Epithelial cell of proximal tubule (primary cell): ENCODE measurements at regions not wholly inside any gene's neighbourhood (a gene's known extent, or its start where the extent isn't known, plus 50 kb on each side); places are given as distances from the start of the nearest gene placed in this dataset.
A peak's percentile ranks its signal among the peaks of the same experiment; 100 is the strongest.
"Not testable (repeated sequence)": the region's sequence is repeated elsewhere in the genome, so short reads cannot be mapped to it uniquely, and the experiment has no call there.

Experiments
- DNase-seq: peaks from one replicate; pipeline ENCODE4 v3.0.0-alpha.2; 2011; ENCODE audit warnings: low read depth
- H3K4me3 ChIP-seq: 2 replicates; pipeline ENCODE4 v1.5.1; 2011; ENCODE audit warnings: low read depth, mild to moderate bottlenecking, low read length
- TF ChIP-seq, protein P1 (sequence below): conservative IDR thresholded peaks from 2 replicates; pipeline ENCODE4 v1.5.1; 2012; ENCODE audit warnings: low read depth, mild to moderate bottlenecking, low read length

DNA sequence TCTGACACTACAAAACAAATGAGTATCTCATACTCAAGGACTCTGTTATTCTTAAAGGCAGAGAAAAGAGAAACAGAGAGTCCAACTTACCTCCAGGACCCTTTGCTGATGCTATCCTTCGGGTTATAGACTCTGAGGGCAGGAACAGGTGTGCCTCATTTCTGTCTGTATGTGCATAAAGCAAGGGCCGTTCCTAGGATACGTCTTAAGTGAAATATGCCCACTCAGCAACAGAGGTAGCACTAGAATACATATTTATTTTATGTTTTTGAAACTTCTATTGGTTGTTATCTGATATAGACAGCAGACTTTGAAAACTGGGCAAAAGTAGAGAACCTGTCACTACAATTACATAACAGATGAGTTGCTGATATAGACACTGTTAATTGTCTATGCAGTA is 89.3 kb upstream of the CPNE4 start:
- TF ChIP-seq, protein P1, sequence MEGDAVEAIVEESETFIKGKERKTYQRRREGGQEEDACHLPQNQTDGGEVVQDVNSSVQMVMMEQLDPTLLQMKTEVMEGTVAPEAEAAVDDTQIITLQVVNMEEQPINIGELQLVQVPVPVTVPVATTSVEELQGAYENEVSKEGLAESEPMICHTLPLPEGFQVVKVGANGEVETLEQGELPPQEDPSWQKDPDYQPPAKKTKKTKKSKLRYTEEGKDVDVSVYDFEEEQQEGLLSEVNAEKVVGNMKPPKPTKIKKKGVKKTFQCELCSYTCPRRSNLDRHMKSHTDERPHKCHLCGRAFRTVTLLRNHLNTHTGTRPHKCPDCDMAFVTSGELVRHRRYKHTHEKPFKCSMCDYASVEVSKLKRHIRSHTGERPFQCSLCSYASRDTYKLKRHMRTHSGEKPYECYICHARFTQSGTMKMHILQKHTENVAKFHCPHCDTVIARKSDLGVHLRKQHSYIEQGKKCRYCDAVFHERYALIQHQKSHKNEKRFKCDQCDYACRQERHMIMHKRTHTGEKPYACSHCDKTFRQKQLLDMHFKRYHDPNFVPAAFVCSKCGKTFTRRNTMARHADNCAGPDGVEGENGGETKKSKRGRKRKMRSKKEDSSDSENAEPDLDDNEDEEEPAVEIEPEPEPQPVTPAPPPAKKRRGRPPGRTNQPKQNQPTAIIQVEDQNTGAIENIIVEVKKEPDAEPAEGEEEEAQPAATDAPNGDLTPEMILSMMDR, result no peak
- no peak overlapping the region for H3K4me3 ChIP-seq
- DNase-seq, result no peak

DNA sequence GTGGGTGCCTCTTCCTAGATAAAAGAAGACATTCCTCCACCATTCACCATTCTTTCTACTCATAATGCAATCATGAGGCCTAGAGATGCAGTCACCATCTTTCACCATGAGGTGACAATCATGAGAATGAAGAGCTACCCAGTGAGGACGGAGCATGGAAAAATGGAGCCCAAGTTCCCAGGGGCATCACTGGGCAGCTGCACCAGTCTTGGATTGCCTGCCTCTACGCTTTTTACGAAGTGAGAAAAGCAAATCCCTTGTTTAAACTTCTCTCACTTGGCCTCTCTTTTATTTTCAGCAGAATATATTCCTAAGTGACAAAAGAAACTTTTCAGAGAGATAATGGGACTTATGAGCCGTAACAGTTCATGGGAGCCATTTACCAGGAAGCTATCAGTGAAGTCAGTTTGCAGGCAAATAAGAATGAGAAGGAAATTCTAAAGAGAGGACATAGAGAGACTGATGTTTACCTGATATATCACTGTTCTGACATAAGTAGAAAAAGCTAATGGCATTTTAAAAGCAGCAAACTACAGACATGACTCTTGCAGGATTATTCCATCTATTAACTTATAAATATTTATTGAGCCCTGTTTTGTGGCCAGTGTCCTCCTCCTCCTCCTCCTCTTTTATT is 90.0 kb upstream of the CPNE4 start:
- no peak for DNase-seq
- TF ChIP-seq, protein P1, result no peak
- H3K4me3 ChIP-seq, result no peak overlapping the region

DNA sequence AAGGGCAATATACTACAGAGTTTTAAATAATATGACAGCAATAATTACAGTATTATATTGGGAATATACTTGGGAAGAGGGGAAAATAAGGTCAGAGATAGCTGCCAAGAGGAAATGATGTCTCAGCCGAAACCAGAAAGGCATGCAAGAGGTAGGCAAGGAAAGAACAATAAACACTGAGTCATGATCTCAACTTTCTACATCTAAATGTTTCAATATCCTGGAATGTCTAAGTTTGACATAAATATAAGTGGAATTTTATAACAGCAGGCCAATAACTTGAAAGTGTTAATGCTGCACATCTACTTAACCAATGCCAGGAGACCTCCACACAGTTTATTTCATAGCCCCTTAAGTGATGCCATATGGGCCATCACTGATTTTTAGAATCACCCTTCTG is 99.8 kb upstream of the CPNE4 start:
- DNase-seq, result peak; percentile 72
- TF ChIP-seq, protein P1, result no peak
- H3K4me3 ChIP-seq, result peak overlapping the region; percentile 6

DNA sequence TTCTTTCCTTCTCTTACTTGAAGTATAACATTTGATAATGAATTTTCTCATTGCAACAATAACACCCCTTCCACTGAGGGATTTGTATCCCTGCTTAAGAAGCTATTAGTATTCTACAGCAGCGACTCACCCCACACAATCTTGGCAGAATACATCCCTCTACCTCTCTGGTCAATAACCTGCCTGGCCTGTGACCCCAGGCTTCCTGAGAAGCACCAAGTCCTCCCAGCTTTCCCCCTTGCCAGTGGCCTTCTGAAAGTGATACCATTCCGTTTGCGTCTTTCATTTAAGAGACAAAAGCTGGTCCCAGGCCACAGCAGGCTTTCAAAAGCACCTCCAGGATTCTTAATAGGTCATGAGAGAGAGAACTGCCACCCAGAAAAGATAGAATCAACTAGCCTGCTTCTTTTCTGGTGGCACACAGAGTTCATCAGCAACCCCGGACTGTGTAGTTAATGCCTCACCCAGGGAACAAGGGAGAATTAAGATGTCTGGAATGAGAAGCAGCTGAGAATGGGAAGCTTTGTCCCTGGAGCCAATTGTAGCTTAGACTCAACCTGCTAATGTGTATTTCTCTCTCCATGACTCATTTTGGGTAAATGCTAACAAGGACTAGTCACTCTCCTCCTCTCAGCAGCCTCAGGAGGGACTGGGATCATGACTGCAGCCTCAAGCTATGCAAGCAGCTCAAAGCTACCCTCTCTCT is 101.0 kb upstream of the CPNE4 start:
- H3K4me3 ChIP-seq, result peak overlapping the region; percentile 41
- peak; percentile 99 for DNase-seq
- TF ChIP-seq, protein P1, result no peak

DNA sequence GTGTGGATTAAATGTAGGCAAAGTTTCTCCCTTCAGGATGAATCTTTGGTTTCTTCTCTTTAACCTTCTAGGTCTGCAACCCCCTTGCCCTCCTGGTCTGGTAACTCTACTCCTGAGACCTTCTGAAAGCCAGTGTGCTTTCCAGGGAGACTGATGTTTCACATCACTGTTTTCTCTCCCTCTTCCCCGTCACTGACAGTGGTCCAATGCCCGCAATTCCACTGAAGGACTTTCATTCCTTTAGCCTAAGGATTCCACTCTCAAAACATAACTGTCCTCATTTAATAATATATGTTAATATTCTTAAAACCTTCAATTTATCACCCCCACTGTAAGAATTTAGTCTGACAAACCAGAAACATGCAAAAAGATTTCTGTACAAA is 101.5 kb upstream of the CPNE4 start:
- DNase-seq, result no peak
- no peak overlapping the region for H3K4me3 ChIP-seq
- TF ChIP-seq, protein P1, result no peak

DNA sequence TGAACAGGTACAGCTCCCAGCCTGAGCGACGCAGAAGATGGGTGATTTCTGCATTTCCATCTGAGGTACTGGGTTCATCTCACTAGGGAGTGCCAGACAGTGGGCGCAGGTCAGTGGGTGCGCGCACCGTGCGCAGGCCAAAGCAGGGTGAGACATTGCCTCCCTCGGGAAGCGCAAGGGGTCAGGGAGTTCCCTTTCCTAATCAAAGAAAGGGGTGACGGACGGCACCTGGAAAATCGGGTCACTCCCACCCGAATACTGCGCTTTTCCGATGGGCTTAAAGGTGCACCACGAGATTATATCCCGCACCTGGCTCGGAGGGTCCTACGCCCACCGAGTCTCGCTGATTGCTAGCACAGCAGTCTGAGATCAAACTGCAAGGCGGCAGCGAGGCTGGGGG is 102.1 kb upstream of the CPNE4 start:
- not testable (repeated sequence) for H3K4me3 ChIP-seq, DNase-seq

DNA sequence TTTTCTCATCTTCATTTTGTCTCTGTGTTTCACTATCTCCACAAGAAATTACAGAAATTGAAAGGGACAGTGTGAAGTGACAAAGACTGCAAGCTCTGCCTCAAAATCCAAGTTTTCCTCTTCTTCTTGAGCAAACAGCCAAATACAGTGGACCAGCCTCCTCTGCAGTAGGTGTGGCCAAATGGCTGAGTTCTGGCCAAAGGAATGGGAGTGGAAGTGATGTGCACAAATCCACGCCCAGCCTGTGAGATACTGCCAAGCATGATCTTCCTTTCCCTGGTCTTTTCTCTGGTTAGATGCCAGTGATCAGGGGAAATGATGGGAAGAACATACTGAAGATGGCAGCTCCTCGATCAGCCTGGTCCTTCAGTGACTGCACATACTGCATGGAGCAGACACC is 111.0 kb upstream of the CPNE4 start:
- DNase-seq, result no peak
- TF ChIP-seq, protein P1, result no peak
- no peak overlapping the region for H3K4me3 ChIP-seq
